KMS-11 (cell line): ENCODE measurements at regions not wholly inside any gene's neighbourhood (a gene's known extent, or its start where the extent isn't known, plus 50 kb on each side); places are given as distances from the start of the nearest gene placed in this dataset.

ENCODE experiments used
- H2AFZ ChIP-seq: fragments of 200-600 bp; sonication (generic); 2 replicates; pipeline ENCODE4 v1.6.1; 2016; ENCODE audit warnings: antibody characterized with exemption, mixed run types, low read depth
- H3K27ac ChIP-seq: fragments of 200-600 bp; sonication (generic); 2 replicates; pipeline ENCODE4 v1.6.1; 2016; ENCODE audit warnings: mild to moderate bottlenecking, mixed run types
- H3K27me3 ChIP-seq: fragments of 200-600 bp; sonication (generic); 2 replicates; pipeline ENCODE4 v1.6.1; 2017; ENCODE audit warnings: mild to moderate bottlenecking, low read depth, mixed run types, moderate library complexity; ENCODE audit not compliant: insufficient read depth
- H3K36me3 ChIP-seq: fragments of 200-600 bp; sonication (generic); 2 replicates; pipeline ENCODE4 v1.6.1; 2017; ENCODE audit warnings: mild to moderate bottlenecking, mixed run types; ENCODE audit not compliant: insufficient read depth
- H3K4me1 ChIP-seq: fragments of 200-600 bp; sonication (generic); 2 replicates; pipeline ENCODE4 v1.6.1; 2016; ENCODE audit warnings: mild to moderate bottlenecking, low read depth, mixed run types; ENCODE audit not compliant: poor library complexity, severe bottlenecking
- H3K4me2 ChIP-seq: fragments of 200-600 bp; sonication (generic); 2 replicates; pipeline ENCODE4 v1.7.0; 2016; ENCODE audit warnings: mild to moderate bottlenecking, mixed run types
- H3K4me3 ChIP-seq: fragments of 200-600 bp; sonication (generic); IDR thresholded peaks from 2 replicates; pipeline ENCODE4 v1.6.1; 2017; ENCODE audit warnings: low read depth, low read length, mixed read lengths; ENCODE audit not compliant: insufficient read depth
- H3K79me2 ChIP-seq: fragments of 200-600 bp; sonication (generic); 2 replicates; pipeline ENCODE4 v1.6.1; 2016; ENCODE audit warnings: low read depth, mixed run types; ENCODE audit not compliant: insufficient read depth
- H3K9ac ChIP-seq: fragments of 200-600 bp; sonication (generic); 2 replicates; pipeline ENCODE4 v1.6.1; 2016; ENCODE audit warnings: mild to moderate bottlenecking, mixed run types
- H4K20me1 ChIP-seq: fragments of 200-600 bp; sonication (generic); 2 replicates; pipeline ENCODE4 v1.6.1; 2016; ENCODE audit warnings: mild to moderate bottlenecking, mixed run types; ENCODE audit not compliant: insufficient read depth
- CTCF ChIP-seq: fragments of 200-600 bp; sonication (generic); conservative IDR thresholded peaks from 2 replicates; pipeline ENCODE4 v1.6.1; 2017; ENCODE audit warnings: low read depth, mild to moderate bottlenecking, antibody characterized with exemption, low read length, moderate library complexity, mixed read lengths

- Histone ChIP-seq H3K79me2 (no peaks in the 10 kb centered on the region), H4K20me1 (no peaks in the 10 kb centered on the region), H3K4me1 (peaks cover 17% of the 10 kb centered on the region), H2AFZ (no peak overlapping the region), H3K4me2 (no peak overlapping the region), H3K27ac (no peak overlapping the region), H3K9ac (no peak overlapping the region), H3K27me3 (peaks cover 3% of the 10 kb centered on the region; the same call in 1 of the 2 replicates), H3K4me3 (no peak overlapping the region), H3K36me3 (no peaks in the 10 kb centered on the region)
- TF ChIP-seq CTCF = no peak
These were observed 617.7 kb downstream of the MBD2 start for GRCh38 chr18:53606792-53607191.

- Histone ChIP-seq H3K4me2 (no peak overlapping the region), H3K27ac (no peak overlapping the region), H3K4me3 (no peak overlapping the region), H3K36me3 (no peaks in the 10 kb centered on the region), H3K27me3 (no peaks in the 10 kb centered on the region), H3K79me2 (no peaks in the 10 kb centered on the region), H4K20me1 (no peaks in the 10 kb centered on the region), H3K4me1 (peaks cover under 1% of the 10 kb centered on the region), H2AFZ (no peak overlapping the region), H3K9ac (no peak overlapping the region)
- no peak for TF ChIP-seq CTCF
These were observed 619.3 kb downstream of the MBD2 start for GRCh38 chr18:53605198-53605597.

GRCh38 chr18:53603276-53603675 is 621.2 kb downstream of the MBD2 start:
- TF ChIP-seq CTCF = no peak
- Histone ChIP-seq H2AFZ (no peak overlapping the region), H3K27ac (no peak overlapping the region), H3K4me2 (no peak overlapping the region), H3K27me3 (no peaks in the 10 kb centered on the region), H3K79me2 (no peaks in the 10 kb centered on the region), H3K9ac (no peak overlapping the region), H4K20me1 (no peaks in the 10 kb centered on the region), H3K4me3 (no peak overlapping the region), H3K4me1 (no peaks in the 10 kb centered on the region), H3K36me3 (no peaks in the 10 kb centered on the region)

GRCh38 chr18:53601344-53601743 is 623.1 kb downstream of the MBD2 start:
- H3K9ac ChIP-seq = no peak overlapping the region
- H3K27ac ChIP-seq = no peak overlapping the region
- H4K20me1 ChIP-seq = no peaks in the 10 kb centered on the region

More at GRCh38 chr18:53601344-53601743, 623.1 kb downstream of the MBD2 start:
- H3K79me2 ChIP-seq = no peaks in the 10 kb centered on the region
- no peak for TF ChIP-seq CTCF
- no peaks in the 10 kb centered on the region for H3K4me1 ChIP-seq
- H3K36me3 ChIP-seq = no peaks in the 10 kb centered on the region
- no peak overlapping the region for H3K4me2 ChIP-seq
- no peaks in the 10 kb centered on the region for H3K27me3 ChIP-seq
- no peak overlapping the region for H3K4me3 ChIP-seq
- no peak overlapping the region for H2AFZ ChIP-seq
